Dendritic cell treated with granulocyte-macrophage colony-stimulating factor and Interleukin-4, amounts not matched to agents 40 ng/mL and 50 ng/mL, for 4 days (primary cell): ENCODE measurements at regions not wholly inside any gene's neighbourhood (a gene's known extent, or its start where the extent isn't known, plus 50 kb on each side); places are given as distances from the start of the nearest gene placed in this dataset.

ENCODE experiments used
- H3K27ac Mint-ChIP-seq: one replicate; pipeline ENCODE4 v1.8.0; 2022; ENCODE audit warnings: mild to moderate bottlenecking, mixed read lengths
- H3K27me3 Mint-ChIP-seq: one replicate; pipeline ENCODE4 v1.8.0; 2022; ENCODE audit warnings: mild to moderate bottlenecking, mixed read lengths
- H3K36me3 Mint-ChIP-seq: one replicate; pipeline ENCODE4 v1.8.0; 2022; ENCODE audit warnings: low read depth, mixed read lengths
- H3K4me1 Mint-ChIP-seq: one replicate; pipeline ENCODE4 v1.8.0; 2022; ENCODE audit warnings: low read depth, mixed read lengths
- H3K4me3 Mint-ChIP-seq: one replicate; pipeline ENCODE4 v1.8.0; 2022; ENCODE audit warnings: mild to moderate bottlenecking, moderate library complexity, mixed read lengths
- H3K9me3 Mint-ChIP-seq: one replicate; pipeline ENCODE4 v1.8.0; 2022; ENCODE audit warnings: mixed read lengths
- intact Hi-C: fragments of 100-400 bp; cut with micrococcal nuclease; formaldehyde crosslinking; loops from one replicate; pipeline ENCODE4 v1.15.0; 2022

GRCh38 chr4:174141876-174142275 is 141.6 kb downstream of the FBXO8 start:
- H3K4me1 Mint-ChIP-seq: no peaks in the 10 kb centered on the region
- H3K36me3 Mint-ChIP-seq: no peaks in the 10 kb centered on the region
- H3K4me3 Mint-ChIP-seq: no peak overlapping the region
- H3K27ac Mint-ChIP-seq: no peak overlapping the region
- peaks cover 9% of the 10 kb centered on the region for H3K27me3 Mint-ChIP-seq
- no peaks in the 10 kb centered on the region for H3K9me3 Mint-ChIP-seq
- intact Hi-C loops: no loop called here

GRCh38 chr4:174138616-174139015 is 144.9 kb downstream of the FBXO8 start:
- Mint-ChIP-seq H3K4me1 (no peaks in the 10 kb centered on the region), H3K27ac (no peak overlapping the region), H3K36me3 (no peaks in the 10 kb centered on the region), H3K9me3 (no peaks in the 10 kb centered on the region), H3K27me3 (peaks cover 7% of the 10 kb centered on the region), H3K4me3 (no peak overlapping the region)
- intact Hi-C loops: no loop called here

- no peaks in the 10 kb centered on the region for H3K9me3 Mint-ChIP-seq
- H3K27ac Mint-ChIP-seq: no peak overlapping the region
- H3K4me3 Mint-ChIP-seq: no peak overlapping the region
- H3K4me1 Mint-ChIP-seq: no peaks in the 10 kb centered on the region
- no peaks in the 10 kb centered on the region for H3K36me3 Mint-ChIP-seq
- intact Hi-C loops: no loop called here
- H3K27me3 Mint-ChIP-seq: peaks cover 7% of the 10 kb centered on the region
Observed at GRCh38 chr4:174137698-174138097, 145.8 kb downstream of the FBXO8 start.

GRCh38 chr4:174135936-174136406 is 147.5 kb downstream of the FBXO8 start:
- Mint-ChIP-seq H3K4me1 (no peaks in the 10 kb centered on the region), H3K27ac (no peak overlapping the region), H3K4me3 (no peak overlapping the region), H3K36me3 (no peaks in the 10 kb centered on the region), H3K27me3 (peaks cover 7% of the 10 kb centered on the region), H3K9me3 (no peaks in the 10 kb centered on the region)
- intact Hi-C loops: no loop called here

GRCh38 chr4:174135530-174135929 is 147.9 kb downstream of the FBXO8 start:
- no peak overlapping the region for H3K4me3 Mint-ChIP-seq
- H3K4me1 Mint-ChIP-seq: no peaks in the 10 kb centered on the region
- H3K36me3 Mint-ChIP-seq: no peaks in the 10 kb centered on the region
- intact Hi-C loops: no loop called here
- H3K27me3 Mint-ChIP-seq: peaks cover 10% of the 10 kb centered on the region
- H3K27ac Mint-ChIP-seq: no peak overlapping the region
- no peaks in the 10 kb centered on the region for H3K9me3 Mint-ChIP-seq

- H3K4me1 Mint-ChIP-seq: no peaks in the 10 kb centered on the region
- H3K27ac Mint-ChIP-seq: no peak overlapping the region
- H3K9me3 Mint-ChIP-seq: no peaks in the 10 kb centered on the region
- peaks cover 10% of the 10 kb centered on the region for H3K27me3 Mint-ChIP-seq
- no peak overlapping the region for H3K4me3 Mint-ChIP-seq
- intact Hi-C loops: no loop called here
- H3K36me3 Mint-ChIP-seq: no peaks in the 10 kb centered on the region
Observed at GRCh38 chr4:174134361-174134760, 149.1 kb downstream of the FBXO8 start.

- Mint-ChIP-seq H3K9me3 (no peaks in the 10 kb centered on the region), H3K4me3 (no peak overlapping the region), H3K4me1 (no peaks in the 10 kb centered on the region), H3K27me3 (peaks cover 10% of the 10 kb centered on the region), H3K36me3 (no peaks in the 10 kb centered on the region), H3K27ac (no peak overlapping the region)
- intact Hi-C loops: no loop called here
Observed at GRCh38 chr4:174133551-174133950, 149.9 kb downstream of the FBXO8 start.

- Mint-ChIP-seq H3K27me3 (peaks cover 7% of the 10 kb centered on the region), H3K9me3 (no peaks in the 10 kb centered on the region), H3K36me3 (no peaks in the 10 kb centered on the region), H3K4me3 (no peak overlapping the region), H3K27ac (no peak overlapping the region), H3K4me1 (no peaks in the 10 kb centered on the region)
- intact Hi-C loops: no loop called here
Observed at GRCh38 chr4:174131901-174132300, 151.6 kb downstream of the FBXO8 start.

GRCh38 chr4:174122705-174123104 is 160.8 kb downstream of the FBXO8 start:
- Mint-ChIP-seq H3K4me3 (no peak overlapping the region), H3K27ac (no peak overlapping the region), H3K9me3 (no peaks in the 10 kb centered on the region), H3K4me1 (peaks cover 11% of the 10 kb centered on the region), H3K27me3 (peaks cover 31% of the 10 kb centered on the region), H3K36me3 (no peaks in the 10 kb centered on the region)
- intact Hi-C loops: loop anchor here (5.0 kb wide), 1 partner anchor 285 kb away; no protein-coding TSS in a partner anchor

- H3K4me3 Mint-ChIP-seq: peak overlapping the region; percentile 61
- peaks cover 34% of the 10 kb centered on the region for H3K27me3 Mint-ChIP-seq
- peaks cover 11% of the 10 kb centered on the region for H3K4me1 Mint-ChIP-seq
- H3K36me3 Mint-ChIP-seq: no peaks in the 10 kb centered on the region
- no peak overlapping the region for H3K27ac Mint-ChIP-seq
- no peaks in the 10 kb centered on the region for H3K9me3 Mint-ChIP-seq
- intact Hi-C loops: loop anchor here (2.0 to 5.0 kb wide), 2 partner anchors 283 to 614 kb away; no protein-coding TSS in a partner anchor
Observed at GRCh38 chr4:174120446-174121295, 162.8 kb downstream of the FBXO8 start.

- no peak overlapping the region for H3K27ac Mint-ChIP-seq
- H3K27me3 Mint-ChIP-seq: peaks cover 31% of the 10 kb centered on the region
- intact Hi-C loops: loop anchor here (2.0 to 5.0 kb wide), 3 partner anchors 111 to 613 kb away; no protein-coding TSS in a partner anchor
- H3K4me1 Mint-ChIP-seq: peaks cover 11% of the 10 kb centered on the region
- H3K4me3 Mint-ChIP-seq: no peak overlapping the region
- no peaks in the 10 kb centered on the region for H3K9me3 Mint-ChIP-seq
- no peaks in the 10 kb centered on the region for H3K36me3 Mint-ChIP-seq
Observed at GRCh38 chr4:174119830-174120229, 163.6 kb downstream of the FBXO8 start.

GRCh38 chr4:174119051-174119450 is 164.4 kb downstream of the FBXO8 start:
- H3K9me3 Mint-ChIP-seq: no peaks in the 10 kb centered on the region
- H3K4me1 Mint-ChIP-seq: peaks cover 11% of the 10 kb centered on the region
- H3K27ac Mint-ChIP-seq: no peak overlapping the region
- intact Hi-C loops: loop anchor here (2.0 kb wide), 1 partner anchor 110 kb away; no protein-coding TSS in a partner anchor
- H3K36me3 Mint-ChIP-seq: no peaks in the 10 kb centered on the region
- H3K4me3 Mint-ChIP-seq: no peak overlapping the region
- peaks cover 28% of the 10 kb centered on the region for H3K27me3 Mint-ChIP-seq

- intact Hi-C loops: loop anchor here (2.0 kb wide), 1 partner anchor 109 kb away; no protein-coding TSS in a partner anchor
- Mint-ChIP-seq H3K27ac (no peak overlapping the region), H3K9me3 (no peaks in the 10 kb centered on the region), H3K27me3 (peaks cover 26% of the 10 kb centered on the region), H3K4me3 (no peak overlapping the region), H3K36me3 (no peaks in the 10 kb centered on the region), H3K4me1 (peaks cover 11% of the 10 kb centered on the region)
Observed at GRCh38 chr4:174118171-174118570, 165.3 kb downstream of the FBXO8 start.

- H3K27me3 Mint-ChIP-seq: peaks cover 22% of the 10 kb centered on the region
- no peaks in the 10 kb centered on the region for H3K36me3 Mint-ChIP-seq
- intact Hi-C loops: no loop called here
- no peaks in the 10 kb centered on the region for H3K9me3 Mint-ChIP-seq
- H3K4me1 Mint-ChIP-seq: peaks cover 11% of the 10 kb centered on the region
- no peak overlapping the region for H3K4me3 Mint-ChIP-seq
- no peak overlapping the region for H3K27ac Mint-ChIP-seq
Observed at GRCh38 chr4:174117445-174117844, 166.0 kb downstream of the FBXO8 start.
